H9 (cell line): ENCODE measurements at regions not wholly inside any gene's neighbourhood (a gene's known extent, or its start where the extent isn't known, plus 50 kb on each side); places are given as distances from the start of the nearest gene placed in this dataset.

Experiments
- DNase-seq: peaks from one replicate; pipeline ENCODE4 v3.0.0-alpha.2; 2017
- H2AFZ ChIP-seq: one replicate; pipeline ENCODE4 v1.6.1; 2013; ENCODE audit warnings: mild to moderate bottlenecking, low read length, control low read depth, moderate library complexity
- H2AK5ac ChIP-seq: 2 replicates; pipeline ENCODE4 v1.6.1; 2013; ENCODE audit warnings: low read length, control low read depth, mixed read lengths; ENCODE audit not compliant: insufficient read length
- H2BK120ac ChIP-seq: one replicate; pipeline ENCODE4 v1.6.1; 2013; ENCODE audit warnings: low read depth, mild to moderate bottlenecking, low read length, control low read depth, inconsistent platforms; ENCODE audit not compliant: poor library complexity, severe bottlenecking
- H2BK12ac ChIP-seq: 2 replicates; pipeline ENCODE4 v1.6.1; 2013; ENCODE audit warnings: low read length, control low read depth, mixed read lengths, low read depth; ENCODE audit not compliant: insufficient read length
- H2BK15ac ChIP-seq: 2 replicates; pipeline ENCODE4 v1.6.1; 2013; ENCODE audit warnings: low read depth, low read length, control low read depth
- H2BK20ac ChIP-seq: one replicate; pipeline ENCODE4 v1.6.1; 2013; ENCODE audit warnings: low read depth, mild to moderate bottlenecking, low read length, control low read depth, inconsistent platforms; ENCODE audit not compliant: poor library complexity, severe bottlenecking
- H2BK5ac ChIP-seq: 2 replicates; pipeline ENCODE4 v1.6.1; 2013; ENCODE audit warnings: low read length, control low read depth, mixed read lengths; ENCODE audit not compliant: insufficient read length
- H3K14ac ChIP-seq: 2 replicates; pipeline ENCODE4 v1.6.1; 2013; ENCODE audit warnings: low read length, control low read depth; ENCODE audit not compliant: insufficient read depth
- H3K18ac ChIP-seq: 2 replicates; pipeline ENCODE4 v1.6.1; 2013; ENCODE audit warnings: low read depth, mild to moderate bottlenecking, mixed read lengths, low read length, control low read depth; ENCODE audit not compliant: insufficient read length
- H3K23ac ChIP-seq: 2 replicates; pipeline ENCODE4 v1.6.1; 2013; ENCODE audit warnings: low read length, control low read depth, mixed read lengths, low read depth; ENCODE audit not compliant: insufficient read length
- H3K23me2 ChIP-seq: 2 replicates; pipeline ENCODE4 v1.6.1; 2013; ENCODE audit warnings: low read depth, mild to moderate bottlenecking, mixed read lengths, low read length, control low read depth; ENCODE audit not compliant: insufficient read length, poor library complexity, severe bottlenecking
- H3K27ac ChIP-seq: 2 replicates; pipeline ENCODE4 v1.5.1; 2013; ENCODE audit warnings: low read length, control low read depth, mixed read lengths, low read depth; ENCODE audit not compliant: insufficient read length
- H3K27me3 ChIP-seq: 2 replicates; pipeline ENCODE4 v1.6.1; 2013; ENCODE audit warnings: low read length, control low read depth, inconsistent platforms; ENCODE audit not compliant: insufficient read depth
- H3K4ac ChIP-seq: 2 replicates; pipeline ENCODE4 v1.6.1; 2013; ENCODE audit warnings: low read depth, mild to moderate bottlenecking, control low read depth, inconsistent platforms, low read length, moderate library complexity
- H3K4me1 ChIP-seq: 2 replicates; pipeline ENCODE4 v1.6.1; 2013; ENCODE audit warnings: low read length, control low read depth, inconsistent platforms; ENCODE audit not compliant: insufficient read depth
- H3K4me2 ChIP-seq: 2 replicates; pipeline ENCODE4 v1.6.1; 2013; ENCODE audit warnings: low read length, control low read depth, mixed read lengths; ENCODE audit not compliant: insufficient read length, insufficient read depth
- H3K56ac ChIP-seq: 2 replicates; pipeline ENCODE4 v1.6.1; 2013; ENCODE audit warnings: low read depth, mild to moderate bottlenecking, mixed read lengths, low read length, control low read depth; ENCODE audit not compliant: insufficient read length
- H3K79me1 ChIP-seq: 2 replicates; pipeline ENCODE4 v1.6.1; 2013; ENCODE audit warnings: low read depth, mild to moderate bottlenecking, moderate library complexity, low read length, control low read depth, inconsistent platforms; ENCODE audit not compliant: insufficient read depth, poor library complexity, severe bottlenecking
- H3K79me2 ChIP-seq: 2 replicates; pipeline ENCODE4 v1.6.1; 2013; ENCODE audit warnings: low read length, control low read depth, inconsistent platforms; ENCODE audit not compliant: insufficient read depth
- H3K9ac ChIP-seq: 2 replicates; pipeline ENCODE4 v1.6.1; 2013; ENCODE audit warnings: low read length, control low read depth, mixed read lengths; ENCODE audit not compliant: insufficient read length; ENCODE audit errors: extremely low read depth
- H3K9me3 ChIP-seq: one replicate; pipeline ENCODE4 v1.6.1; 2013; ENCODE audit warnings: low read depth, low read length, inconsistent platforms; ENCODE audit not compliant: control insufficient read depth
- H3T11ph ChIP-seq: one replicate; pipeline ENCODE4 v1.6.1; 2013; ENCODE audit warnings: mild to moderate bottlenecking, low read length, control low read depth, inconsistent platforms
- H4K20me1 ChIP-seq: one replicate; pipeline ENCODE4 v1.6.1; 2013; ENCODE audit not compliant: control insufficient read depth, insufficient read length, insufficient read depth
- H4K5ac ChIP-seq: 2 replicates; pipeline ENCODE4 v1.6.1; 2013; ENCODE audit warnings: low read depth, mild to moderate bottlenecking, mixed read lengths, low read length, control low read depth; ENCODE audit not compliant: insufficient read length
- H4K8ac ChIP-seq: replicated peaks from 2 replicates; pipeline ENCODE4 v1.6.1; 2013; ENCODE audit warnings: low read length, control low read depth, mixed read lengths, low read depth; ENCODE audit not compliant: insufficient read length
- H4K91ac ChIP-seq: 2 replicates; pipeline ENCODE4 v1.6.1; 2013; ENCODE audit warnings: low read depth, mild to moderate bottlenecking, moderate library complexity, mixed read lengths, low read length, control low read depth; ENCODE audit not compliant: insufficient read length
- H3K27ac Mint-ChIP-seq, 3 experiments: 2 replicates in 2 of 3; 3 replicates in 1 of 3; pipeline ENCODE4 v1.8.0; 2020 to 2021; ENCODE audit warnings: mixed read lengths in 3 of 3, mild to moderate bottlenecking in 1 of 3, moderate library complexity in 1 of 3
- H3K27me3 Mint-ChIP-seq: 2 replicates; pipeline ENCODE4 v1.8.0; 2021; ENCODE audit warnings: low read depth, mild to moderate bottlenecking, moderate library complexity, mixed read lengths
- H3K36me3 Mint-ChIP-seq, 3 experiments: 2 replicates in 2 of 3; 3 replicates in 1 of 3; pipeline ENCODE4 v1.8.0; 2020 to 2021; ENCODE audit warnings: low read depth in 3 of 3, mixed read lengths in 3 of 3; ENCODE audit not compliant: insufficient read depth in 1 of 3
- H3K4me1 Mint-ChIP-seq, 2 experiments: 2 replicates each; pipeline ENCODE4 v1.8.0; 2020; ENCODE audit warnings: mixed read lengths in 2 of 2
- H3K4me3 Mint-ChIP-seq, 2 experiments: 2 replicates in 1 of 2; 3 replicates in 1 of 2; pipeline ENCODE4 v1.8.0; 2020 to 2021; ENCODE audit warnings: mild to moderate bottlenecking in 2 of 2, mixed read lengths in 2 of 2, moderate library complexity in 1 of 2
- H3K9me3 Mint-ChIP-seq, 2 experiments: 2 replicates in 1 of 2; 3 replicates in 1 of 2; pipeline ENCODE4 v1.8.0; 2020; ENCODE audit warnings: mild to moderate bottlenecking in 2 of 2, mixed read lengths in 2 of 2, moderate library complexity in 1 of 2
- CTCF ChIP-seq: fragments of 200-600 bp; sonication (generic); conservative IDR thresholded peaks from 3 replicates; pipeline ENCODE4 v1.8.0; 2021; ENCODE audit warnings: antibody characterized with exemption, mild to moderate bottlenecking
- WGBS: extraction: QIAGEN DNeasy Blood & Tissue Kit; methylation state at CpG from one replicate; pipeline ENCODE4 v1.1.7; 2013; ENCODE audit warnings: missing lambda C conversion rate, low lambda C conversion rate, mixed read lengths; ENCODE audit not compliant: insufficient read length; ENCODE audit errors: extremely low coverage; 5-methylcytosine and 5-hydroxymethylcytosine counted together

DNA sequence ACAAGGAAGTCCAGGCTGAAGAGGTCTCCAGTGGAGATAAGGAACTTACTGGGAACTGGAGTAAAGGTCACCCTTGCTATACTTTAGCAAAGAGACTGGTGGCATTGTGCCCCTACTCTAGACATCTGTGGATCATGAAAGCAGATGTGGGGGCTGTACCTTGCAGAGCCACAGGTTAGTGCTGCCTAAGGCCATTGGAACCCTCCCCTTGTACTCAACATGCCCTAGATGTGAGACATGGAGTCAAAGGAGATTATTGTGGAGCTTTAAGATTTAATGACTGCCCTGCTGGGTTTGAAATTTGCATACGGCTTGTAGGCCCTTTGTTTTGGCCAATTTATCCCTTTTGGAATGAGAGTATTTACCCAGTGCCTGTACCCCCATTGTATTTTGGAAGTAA is 397.3 kb upstream of the GRIN3A start:
- Histone ChIP-seq H2AK5ac (no peak overlapping the region), H4K8ac (no peak overlapping the region), H2BK12ac (no peak overlapping the region), H2BK15ac (no peak overlapping the region), H3K9ac (no peak overlapping the region), H3K23ac (no peak overlapping the region), H2BK5ac (no peak overlapping the region), H3K79me1 (no peaks in the 10 kb centered on the region), H4K5ac (no peak overlapping the region), H3K27ac (no peak overlapping the region), H2AFZ (no peak overlapping the region), H2BK120ac (no peak overlapping the region), H2BK20ac (no peak overlapping the region), H4K91ac (no peak overlapping the region), H3T11ph (no peak overlapping the region), H3K23me2 (no peaks in the 10 kb centered on the region), H3K56ac (no peak overlapping the region), H3K9me3 (no peaks in the 10 kb centered on the region), H3K4ac (no peak overlapping the region), H4K20me1 (no peaks in the 10 kb centered on the region), H3K4me2 (no peak overlapping the region), H3K14ac (no peak overlapping the region), H3K4me1 (no peaks in the 10 kb centered on the region), H3K79me2 (no peaks in the 10 kb centered on the region), H3K27me3 (no peaks in the 10 kb centered on the region), H3K18ac (no peak overlapping the region)
- no peak for DNase-seq
- H3K4me3 Mint-ChIP-seq, result no peak overlapping the region
- no peak for TF ChIP-seq CTCF
- peaks cover 2 to 11% (median 4%) of the 10 kb centered on the region in 3 experiments; a peak in 5 of 7 replicates for H3K36me3 Mint-ChIP-seq
- H3K4me1 Mint-ChIP-seq, result peaks cover 16 to 20% of the 10 kb centered on the region in 2 experiments
- H3K27ac Mint-ChIP-seq, result peak overlapping the region in 1 of 3 experiments; percentile 16; a peak in 1 of 7 replicates
- peaks cover 2% of the 10 kb centered on the region; the same call in 1 of the 2 replicates for H3K27me3 Mint-ChIP-seq
- peaks cover 6 to 7% of the 10 kb centered on the region in 2 experiments for H3K9me3 Mint-ChIP-seq
- WGBS, result no CpG with 5 or more reads among the region's 1 CpG
